ENCODE measurements at regions not wholly inside any gene's neighbourhood (a gene's known extent, or its start where the extent isn't known, plus 50 kb on each side); places are given as distances from the start of the nearest gene placed in this dataset.

GRCh38 chr2:36027616-36028015 is 328.0 kb upstream of the CRIM1 start:
- TF ChIP-seq CTCF (tag by site-specific recombination; IDR thresholded peaks at IDR 0.05) (no peak), ZNF140 (tag by site-specific recombination; IDR thresholded peaks at IDR 0.05) (no peak), ZNF138 (tag by site-specific recombination; IDR thresholded peaks at IDR 0.05; ENCODE audit: borderline replicate concordance) (no peak), HOXD13 (CRISPR knock-in tag; IDR thresholded peaks at IDR 0.05; ENCODE audit: borderline replicate concordance) (no peak), ZNF221 (tag by site-specific recombination; IDR thresholded peaks at IDR 0.05; ENCODE audit: borderline replicate concordance) (no peak), YY1 (tag by site-specific recombination; IDR thresholded peaks at IDR 0.05) (no peak), ZNF274 (IDR thresholded peaks at IDR 0.05; ENCODE audit: low read length) (no peak), ZNF274 (tag by site-specific recombination; IDR thresholded peaks at IDR 0.05; ENCODE audit: borderline replicate concordance) (no peak), ZNF510 (tag by site-specific recombination; IDR thresholded peaks at IDR 0.05; ENCODE audit: insufficient replicate concordance) (no peak), ZNF433 (tag by site-specific recombination; IDR thresholded peaks at IDR 0.05; ENCODE audit: low read depth) (no peak)

All from HEK293 (cell line).